H1 (cell line): ENCODE measurements at regions not wholly inside any gene's neighbourhood (a gene's known extent, or its start where the extent isn't known, plus 50 kb on each side); places are given as distances from the start of the nearest gene placed in this dataset.

Experiments
- CTCF ChIA-PET: fragments of 300-600 bp; sonication (Branson Sonifier 250); formaldehyde crosslinking; loops from one replicate; lab custom pipeline; 2021; ENCODE audit not compliant: partially characterized antibody; lab: Charles Lee
- POLR2A ChIA-PET: fragments of 300-600 bp; sonication (Branson Sonifier 250); formaldehyde crosslinking; loops from one replicate; lab custom pipeline; 2021; ENCODE audit warnings: inconsistent platforms; ENCODE audit not compliant: partially characterized antibody; lab: Charles Lee
- DNase-seq, 2 experiments: peaks; one replicate each; pipeline versions ENCODE4 v3.0.0 to v3.0.0-alpha.2; 2010 to 2022; ENCODE audit warnings: low spot score in 2 of 2, low read depth in 1 of 2, mixed read lengths in 1 of 2
- FAIRE-seq: peaks from 2 replicates; lab custom pipeline; 2011; peaks lifted over from hg19 to GRCh38; lab: Jason Lieb, UNC
- H2AFZ ChIP-seq: 2 replicates; pipeline ENCODE4 v1.8.1; 2012; ENCODE audit warnings: low read length, inconsistent platforms
- H2AK5ac ChIP-seq: 2 replicates; pipeline ENCODE4 v1.6.1; 2013; ENCODE audit warnings: low read depth, low read length
- H2BK120ac ChIP-seq: replicated peaks from 2 replicates; pipeline ENCODE3; 2013; ENCODE audit warnings: low read depth, low read length, inconsistent platforms
- H2BK12ac ChIP-seq: 2 replicates; pipeline ENCODE4 v1.6.1; 2013; ENCODE audit warnings: low read depth, low read length
- H2BK15ac ChIP-seq: 2 replicates; pipeline ENCODE4 v1.6.1; 2013; ENCODE audit warnings: low read length
- H2BK20ac ChIP-seq: 2 replicates; pipeline ENCODE4 v1.6.1; 2013; ENCODE audit warnings: low read length
- H2BK5ac ChIP-seq: 2 replicates; pipeline ENCODE4 v1.6.1; 2013; ENCODE audit warnings: low read depth, low read length
- H3K14ac ChIP-seq: 2 replicates; pipeline ENCODE4 v1.6.1; 2013; ENCODE audit warnings: inconsistent platforms; ENCODE audit not compliant: insufficient read length
- H3K18ac ChIP-seq: 2 replicates; pipeline ENCODE4 v1.6.1; 2013; ENCODE audit warnings: low read length; ENCODE audit errors: extremely low read depth
- H3K23ac ChIP-seq: 2 replicates; pipeline ENCODE4 v1.6.1; 2013; ENCODE audit warnings: inconsistent platforms; ENCODE audit not compliant: insufficient read length
- H3K23me2 ChIP-seq: 2 replicates; pipeline ENCODE4 v1.6.1; 2013; ENCODE audit warnings: low read depth, low read length
- H3K27ac ChIP-seq: 2 replicates; pipeline ENCODE4 v1.6.1; 2011; ENCODE audit warnings: low read depth, low read length, inconsistent platforms
- H3K27me3 ChIP-seq, 4 experiments: replicated peaks in 1 of 4; 1 replicate in 1 of 4; 2 replicates in 3 of 4; pipeline versions ENCODE4 v1.6.1 to v1.8.1; 2011 to 2013; ENCODE audit warnings: low read length in 3 of 4, mild to moderate bottlenecking in 3 of 4, inconsistent platforms in 2 of 4, mixed read lengths in 2 of 4, moderate library complexity in 1 of 4; ENCODE audit not compliant: control insufficient read depth in 3 of 4, insufficient read depth in 3 of 4; ENCODE audit errors: extremely low read depth in 1 of 4
- H3K36me3 ChIP-seq, 4 experiments: 2 replicates each; pipeline versions ENCODE4 v1.6.1 to v1.8.1; 2011 to 2013; ENCODE audit warnings: mild to moderate bottlenecking in 4 of 4, low read length in 3 of 4, moderate library complexity in 2 of 4, control low read depth in 1 of 4, inconsistent platforms in 1 of 4; ENCODE audit not compliant: insufficient read depth in 4 of 4, control insufficient read depth in 2 of 4
- H3K4ac ChIP-seq: replicated peaks from 2 replicates; pipeline ENCODE3; 2013; ENCODE audit warnings: low read length, low read depth, mixed read lengths, inconsistent platforms; ENCODE audit not compliant: insufficient read length
- H3K4me1 ChIP-seq, 4 experiments: replicated peaks in 1 of 4; 1 replicate in 1 of 4; 2 replicates in 3 of 4; pipeline versions ENCODE4 v1.6.1 to v1.8.1; 2011 to 2013; ENCODE audit warnings: low read length in 3 of 4, inconsistent platforms in 2 of 4, mixed read lengths in 1 of 4; ENCODE audit not compliant: insufficient read depth in 4 of 4, control insufficient read depth in 3 of 4
- H3K4me2 ChIP-seq, 2 experiments: 2 replicates each; pipeline versions ENCODE4 v1.6.1 to v1.8.1; 2011 to 2013; ENCODE audit warnings: low read depth in 2 of 2, low read length in 2 of 2, control low read depth in 1 of 2, inconsistent platforms in 1 of 2, mild to moderate bottlenecking in 1 of 2; ENCODE audit not compliant: insufficient read depth in 1 of 2
- H3K4me3 ChIP-seq, 4 experiments: fragments of 200-600, 300-600 bp in 1 of 4; sonication (generic), shearing (Covaris generic), sonication (Bioruptor Twin) in 1 of 4; 2 replicates each; pipeline versions ENCODE4 v1.5.1 to v1.8.1; 2011 to 2016; ENCODE audit warnings: low read length in 4 of 4, low read depth in 3 of 4, control low read depth in 2 of 4, inconsistent platforms in 2 of 4, mild to moderate bottlenecking in 2 of 4, mixed read lengths in 1 of 4, moderate library complexity in 1 of 4; ENCODE audit not compliant: insufficient read depth in 2 of 4; ENCODE audit errors: extremely low read depth in 1 of 4
- H3K56ac ChIP-seq: replicated peaks from 2 replicates; pipeline ENCODE3; 2013; ENCODE audit warnings: low read depth, mild to moderate bottlenecking, mixed read lengths, low read length, inconsistent platforms; ENCODE audit not compliant: insufficient read length
- H3K79me1 ChIP-seq: 2 replicates; pipeline ENCODE4 v1.6.1; 2013; ENCODE audit warnings: low read depth, low read length, control low read depth
- H3K79me2 ChIP-seq, 2 experiments: 2 replicates each; pipeline versions ENCODE4 v1.6.1 to v1.8.1; 2012 to 2013; ENCODE audit warnings: low read length in 2 of 2, mild to moderate bottlenecking in 2 of 2, inconsistent platforms in 1 of 2; ENCODE audit not compliant: insufficient read depth in 2 of 2, control insufficient read depth in 1 of 2
- H3K9ac ChIP-seq, 4 experiments: replicated peaks in 1 of 4; 1 replicate in 1 of 4; 2 replicates in 3 of 4; pipeline versions ENCODE4 v1.6.1 to v1.8.1; 2011 to 2013; ENCODE audit warnings: low read depth in 3 of 4, low read length in 3 of 4, control low read depth in 2 of 4, mild to moderate bottlenecking in 2 of 4, moderate library complexity in 2 of 4, inconsistent platforms in 1 of 4; ENCODE audit errors: extremely low read depth in 1 of 4
- H3K9me3 ChIP-seq, 2 experiments: 2 replicates each; pipeline versions ENCODE4 v1.6.1 to v1.8.1; 2012 to 2013; ENCODE audit warnings: mild to moderate bottlenecking in 2 of 2, moderate library complexity in 2 of 2, control low read depth in 1 of 2, inconsistent platforms in 1 of 2, low read depth in 1 of 2, low read length in 1 of 2, mixed read lengths in 1 of 2; ENCODE audit not compliant: insufficient read depth in 2 of 2
- H4K20me1 ChIP-seq, 2 experiments: replicated peaks in 1 of 2; 2 replicates each; pipeline versions ENCODE3 to v1.8.1; 2011 to 2013; ENCODE audit warnings: inconsistent platforms in 2 of 2, low read length in 2 of 2, mild to moderate bottlenecking in 1 of 2; ENCODE audit not compliant: insufficient read depth in 2 of 2, control insufficient read depth in 1 of 2
- H4K5ac ChIP-seq: 2 replicates; pipeline ENCODE4 v1.6.1; 2013; ENCODE audit warnings: low read length, low read depth, mixed read lengths, inconsistent platforms; ENCODE audit not compliant: insufficient read length
- H4K8ac ChIP-seq: 2 replicates; pipeline ENCODE4 v1.8.0; 2013; ENCODE audit warnings: mild to moderate bottlenecking, moderate library complexity, low read length, inconsistent platforms; ENCODE audit not compliant: insufficient read depth; ENCODE audit errors: extremely low read depth
- H4K91ac ChIP-seq: replicated peaks from 2 replicates; pipeline ENCODE3; 2013; ENCODE audit warnings: low read length, mixed read lengths, inconsistent platforms; ENCODE audit not compliant: insufficient read length
- CHD1 ChIP-seq: IDR thresholded peaks from 2 replicates; pipeline ENCODE4 v1.6.1; 2012; ENCODE audit warnings: low read depth, low read length, improper control_type of control experiment
- FOSL1 ChIP-seq: IDR thresholded peaks from 2 replicates; pipeline ENCODE4 v1.6.1; 2011; ENCODE audit warnings: mild to moderate bottlenecking, low read depth, low read length, moderate library complexity; ENCODE audit not compliant: insufficient read depth
- POLR2A ChIP-seq, 2 experiments: IDR thresholded peaks; 1 replicate in 1 of 2; 2 replicates in 1 of 2; pipeline ENCODE4 v1.6.1; 2011; ENCODE audit warnings: low read depth in 2 of 2, low read length in 2 of 2, mild to moderate bottlenecking in 2 of 2; ENCODE audit errors: control extremely low read depth in 1 of 2
- SAP30 ChIP-seq: fragments of 300-600 bp; sonication (generic); IDR thresholded peaks from 2 replicates; pipeline ENCODE4 v1.7.1; 2012; ENCODE audit warnings: low read length, moderate library complexity, mild to moderate bottlenecking, inconsistent platforms; ENCODE audit not compliant: insufficient read depth, insufficient replicate concordance
- SP4 ChIP-seq: IDR thresholded peaks from 2 replicates; pipeline ENCODE4 v1.6.1; 2012; ENCODE audit warnings: low read length, inconsistent platforms
- TAF1 ChIP-seq: IDR thresholded peaks from 2 replicates; pipeline ENCODE4 v1.6.1; 2011; ENCODE audit warnings: mild to moderate bottlenecking, low read depth, low read length
- WGBS, 2 experiments: shearing (Covaris generic) in 1 of 2; methylation state at CpG; one replicate each; pipeline versions ENCODE4 v1.1.6 to v1.1.7; 2013 to 2015; ENCODE audit warnings: low lambda C conversion rate in 2 of 2, mixed read lengths in 2 of 2, inconsistent platforms in 1 of 2, low coverage in 1 of 2, missing lambda C conversion rate in 1 of 2; ENCODE audit not compliant: insufficient replicate concordance in 2 of 2, insufficient coverage in 1 of 2, insufficient read length in 1 of 2; ENCODE audit errors: extremely low coverage in 1 of 2, missing lambda C conversion rate in 1 of 2; 5-methylcytosine and 5-hydroxymethylcytosine counted together

DNA sequence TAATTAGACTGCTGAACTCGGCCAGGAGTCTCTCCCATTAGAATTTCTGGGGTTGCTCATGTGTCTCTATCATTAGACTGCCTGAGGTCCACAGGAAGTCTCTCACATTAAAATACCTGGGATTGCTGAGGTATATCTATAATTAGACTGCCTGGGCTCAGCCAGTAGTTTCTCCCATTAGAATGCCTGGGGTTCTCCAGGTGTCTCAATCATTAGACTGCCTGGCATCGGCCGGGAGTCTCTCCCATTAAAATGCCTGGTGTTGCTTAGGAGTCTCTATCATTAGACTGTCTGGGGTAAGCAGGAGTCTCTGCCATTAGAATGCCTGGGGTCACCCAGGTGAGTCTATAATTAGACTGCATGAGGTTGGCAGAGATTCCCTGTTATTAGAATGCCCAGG is 2233.4 kb downstream of the TP53TG3F start:
- no peak for TF ChIP-seq SAP30
- no peak for TF ChIP-seq TAF1
- TF ChIP-seq POLR2A (IDR thresholded peaks at IDR 0.05; ENCODE audit: control extremely low read depth in 1 of 2, low read depth in 2 of 2, low read length in 2 of 2) = no peak
- TF ChIP-seq FOSL1 = no peak
- no peak for TF ChIP-seq SP4
- no peak for TF ChIP-seq CHD1
- TF ChIP-seq, all 59 proteins: peak for 0
- FAIRE-seq (no peak), DNase-seq (no peak)
- H3K18ac ChIP-seq = no peak overlapping the region
- H3K4ac ChIP-seq = no peak overlapping the region
- no peak overlapping the region for H2BK120ac ChIP-seq
- H2AFZ ChIP-seq = no peak overlapping the region
- H3K9ac ChIP-seq = no peak overlapping the region
- no peaks in the 10 kb centered on the region for H3K4me1 ChIP-seq
- no peaks in the 10 kb centered on the region for H3K79me2 ChIP-seq
- H3K9me3 ChIP-seq = peaks cover 27 to 97% of the 10 kb centered on the region in 2 experiments
- no peaks in the 10 kb centered on the region for H4K20me1 ChIP-seq
- H2BK15ac ChIP-seq = no peak overlapping the region
- ChIA-PET CTCF (no interaction called here), POLR2A (no interaction called here)
- no peak overlapping the region for H3K27ac ChIP-seq
- H4K91ac ChIP-seq = no peak overlapping the region
- no peaks in the 10 kb centered on the region for H3K36me3 ChIP-seq
- H4K8ac ChIP-seq = no peak overlapping the region
- H2BK5ac ChIP-seq = no peak overlapping the region
- no peak overlapping the region for H2AK5ac ChIP-seq
- no peak overlapping the region for H3K23ac ChIP-seq
- WGBS, 2 experiments = 86% methylated on average over 3 of the region's 3 CpGs; no CpG with 5 or more reads in 1 of the 2 experiments
- no peak overlapping the region for H3K14ac ChIP-seq
- no peaks in the 10 kb centered on the region for H3K79me1 ChIP-seq
- H2BK20ac ChIP-seq = no peak overlapping the region
- H3K56ac ChIP-seq = no peak overlapping the region
- no peak overlapping the region for H2BK12ac ChIP-seq
- no peaks in the 10 kb centered on the region for H3K27me3 ChIP-seq
- H3K4me3 ChIP-seq = no peak overlapping the region
- no peak overlapping the region for H3K4me2 ChIP-seq
- H4K5ac ChIP-seq = no peak overlapping the region
- H3K23me2 ChIP-seq = no peaks in the 10 kb centered on the region
